ENCODE measurements at regions not wholly inside any gene's neighbourhood (a gene's known extent, or its start where the extent isn't known, plus 50 kb on each side); places are given as distances from the start of the nearest gene placed in this dataset.

DNA sequence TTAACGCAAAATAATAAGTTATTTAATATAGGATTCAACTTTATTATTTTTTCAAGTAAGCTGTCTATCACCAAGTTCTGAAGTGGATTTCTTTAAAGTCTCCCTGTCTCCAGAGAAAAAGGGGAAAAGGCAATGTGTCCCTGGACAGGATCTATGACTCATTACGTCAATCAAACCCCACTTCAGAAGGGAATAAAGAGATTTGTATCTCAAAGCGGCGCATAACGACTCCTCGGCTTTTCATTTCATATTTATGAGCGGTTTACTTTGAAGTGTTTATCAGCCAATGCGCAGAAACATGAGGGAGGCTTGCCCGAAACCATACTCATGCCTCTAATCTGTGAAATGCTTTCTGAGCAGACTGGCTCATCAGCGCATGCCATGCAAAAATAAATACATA is 938.6 kb upstream of the WWC1 start:
- Histone ChIP-seq H3K27ac (no peak overlapping the region), H3K4me3 (peak overlapping the region in 1 of 4 donors; percentile 11), H3K27me3 (no peaks in the 10 kb centered on the region), H3K36me3 (replicated peaks in 1 of 2) (no peaks in the 10 kb centered on the region), H3K4me1 (replicated peaks in 1 of 2) (no peaks in the 10 kb centered on the region), H3K9me3 (replicated peaks in 1 of 3) (no peaks in the 10 kb centered on the region)
- no peak for DNase-seq
- TF ChIP-seq POLR2A (IDR thresholded peaks at IDR 0.05) = no peak
- TF ChIP-seq, protein P1, sequence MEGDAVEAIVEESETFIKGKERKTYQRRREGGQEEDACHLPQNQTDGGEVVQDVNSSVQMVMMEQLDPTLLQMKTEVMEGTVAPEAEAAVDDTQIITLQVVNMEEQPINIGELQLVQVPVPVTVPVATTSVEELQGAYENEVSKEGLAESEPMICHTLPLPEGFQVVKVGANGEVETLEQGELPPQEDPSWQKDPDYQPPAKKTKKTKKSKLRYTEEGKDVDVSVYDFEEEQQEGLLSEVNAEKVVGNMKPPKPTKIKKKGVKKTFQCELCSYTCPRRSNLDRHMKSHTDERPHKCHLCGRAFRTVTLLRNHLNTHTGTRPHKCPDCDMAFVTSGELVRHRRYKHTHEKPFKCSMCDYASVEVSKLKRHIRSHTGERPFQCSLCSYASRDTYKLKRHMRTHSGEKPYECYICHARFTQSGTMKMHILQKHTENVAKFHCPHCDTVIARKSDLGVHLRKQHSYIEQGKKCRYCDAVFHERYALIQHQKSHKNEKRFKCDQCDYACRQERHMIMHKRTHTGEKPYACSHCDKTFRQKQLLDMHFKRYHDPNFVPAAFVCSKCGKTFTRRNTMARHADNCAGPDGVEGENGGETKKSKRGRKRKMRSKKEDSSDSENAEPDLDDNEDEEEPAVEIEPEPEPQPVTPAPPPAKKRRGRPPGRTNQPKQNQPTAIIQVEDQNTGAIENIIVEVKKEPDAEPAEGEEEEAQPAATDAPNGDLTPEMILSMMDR (IDR thresholded peaks at IDR 0.05) = no peak
- WGBS, 4 donors = 42 to 46% (median 43%) methylated on average over 10 of the region's 10 CpGs
- intact Hi-C loops (cut with DNase I) = no loop called here

DNA sequence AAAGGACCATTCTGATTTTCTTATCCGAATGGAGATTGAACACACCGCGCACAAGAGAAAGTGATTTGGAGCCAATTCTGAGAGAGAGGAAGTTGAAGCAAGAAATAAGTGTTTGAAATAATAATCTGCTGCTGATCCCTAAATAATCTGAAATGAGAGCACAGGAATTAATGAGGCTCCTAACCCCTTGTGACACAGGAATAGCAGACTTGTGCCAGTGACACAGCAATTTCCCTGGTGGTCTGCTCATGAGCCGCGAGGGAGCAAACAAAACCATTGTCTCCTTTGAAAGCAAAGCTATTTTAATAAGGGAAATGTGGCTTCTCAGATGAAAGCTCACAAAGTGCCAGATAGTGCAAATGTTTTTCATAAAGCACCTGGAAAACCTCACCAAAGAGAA is 936.1 kb upstream of the WWC1 start:
- H3K27me3 ChIP-seq = no peaks in the 10 kb centered on the region
- intact Hi-C loops (cut with DNase I) = no loop called here
- WGBS, 4 donors = 59 to 77% (median 70%) methylated on average over 5 of the region's 5 CpGs
- DNase-seq = no peak
- no peak overlapping the region for H3K4me3 ChIP-seq
- H3K36me3 ChIP-seq (replicated peaks in 1 of 2) = no peaks in the 10 kb centered on the region
- no peaks in the 10 kb centered on the region for H3K4me1 ChIP-seq (replicated peaks in 1 of 2)
- H3K9me3 ChIP-seq (replicated peaks in 1 of 3) = no peaks in the 10 kb centered on the region
- no peak overlapping the region for H3K27ac ChIP-seq
- no peak for TF ChIP-seq POLR2A (IDR thresholded peaks at IDR 0.05)
- TF ChIP-seq, protein P1 (IDR thresholded peaks at IDR 0.05) = no peak

DNA sequence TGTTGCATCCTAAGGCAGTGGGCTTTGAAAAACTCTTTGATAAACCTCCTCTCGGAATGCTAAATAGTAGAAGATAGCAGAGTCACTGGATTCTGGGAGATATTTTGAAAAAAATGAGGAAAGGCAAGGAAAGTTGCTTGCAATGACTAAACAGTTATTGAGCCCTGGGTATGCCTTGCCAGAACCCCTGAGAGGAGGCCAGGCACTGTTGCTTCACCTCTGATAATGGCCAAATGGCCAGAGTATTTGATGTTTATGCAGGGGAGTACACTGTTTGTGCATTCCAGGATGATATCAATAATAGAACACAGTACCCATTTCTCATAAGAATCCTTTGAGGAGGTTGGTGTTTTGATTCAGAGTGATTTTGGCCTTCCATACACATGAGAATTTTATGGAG is 935.1 kb upstream of the WWC1 start:
- Histone ChIP-seq H3K27ac (no peak overlapping the region), H3K9me3 (replicated peaks in 1 of 3) (no peaks in the 10 kb centered on the region), H3K4me3 (no peak overlapping the region), H3K27me3 (no peaks in the 10 kb centered on the region), H3K36me3 (replicated peaks in 1 of 2) (no peaks in the 10 kb centered on the region), H3K4me1 (replicated peaks in 1 of 2) (no peaks in the 10 kb centered on the region)
- no peak for DNase-seq
- no peak for TF ChIP-seq POLR2A (IDR thresholded peaks at IDR 0.05)
- TF ChIP-seq, protein P1 (IDR thresholded peaks at IDR 0.05) = no peak
- intact Hi-C loops (cut with DNase I) = no loop called here
- 64 to 94% (median 81%) methylated on average over 1 of the region's 1 CpG for WGBS, 4 donors

DNA sequence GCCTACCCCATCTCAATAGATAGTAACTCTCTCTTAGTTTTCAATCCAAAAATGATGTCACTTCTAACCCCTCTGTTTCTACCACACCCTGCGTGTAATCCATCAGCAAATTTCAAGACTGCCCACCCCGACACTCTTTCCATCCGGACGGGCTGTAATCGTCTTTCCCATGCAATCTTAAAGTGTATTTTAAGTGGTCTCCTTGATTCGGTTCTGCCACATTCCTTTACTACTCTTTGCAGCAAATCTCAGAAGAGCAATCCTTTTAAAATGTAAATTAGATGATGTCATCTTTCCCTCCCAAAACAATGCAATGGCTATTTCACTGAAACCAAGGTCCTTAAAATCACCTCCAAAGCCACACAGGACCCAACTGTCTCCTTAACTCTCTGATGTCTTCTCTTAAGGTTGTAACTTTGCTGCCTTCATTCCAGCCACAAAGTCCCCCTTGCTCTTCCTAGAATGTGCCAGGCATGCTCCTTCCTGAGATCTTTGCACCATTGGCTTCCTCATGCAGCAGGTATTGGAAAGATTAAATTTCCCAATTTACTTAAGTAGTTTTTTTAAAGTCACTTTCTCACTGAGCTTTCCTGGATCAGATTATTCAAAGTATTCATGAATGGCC is 932.5 kb upstream of the WWC1 start:
- 57 to 63% (median 60%) methylated on average over 6 of the region's 6 CpGs for WGBS, 4 donors
- no peak overlapping the region for H3K4me3 ChIP-seq
- no peaks in the 10 kb centered on the region for H3K36me3 ChIP-seq (replicated peaks in 1 of 2)
- H3K27me3 ChIP-seq = no peaks in the 10 kb centered on the region
- intact Hi-C loops (cut with DNase I) = no loop called here
- no peak for TF ChIP-seq POLR2A (IDR thresholded peaks at IDR 0.05)
- TF ChIP-seq, protein P1 (IDR thresholded peaks at IDR 0.05) = no peak
- H3K4me1 ChIP-seq (replicated peaks in 1 of 2) = no peaks in the 10 kb centered on the region
- H3K9me3 ChIP-seq (replicated peaks in 1 of 3) = no peaks in the 10 kb centered on the region
- DNase-seq = no peak
- no peak overlapping the region for H3K27ac ChIP-seq
